ENCODE measurements at regions not wholly inside any gene's neighbourhood (a gene's known extent, or its start where the extent isn't known, plus 50 kb on each side); places are given as distances from the start of the nearest gene placed in this dataset.

GRCh38 chr21:28858424-28858823, 134.3 kb downstream of the LTN1 start:
- Histone ChIP-seq H3K4me2 (ENCODE audit: control insufficient read depth, extremely low read depth, insufficient read depth, low read depth, low read length) (no peak overlapping the region), H3K27ac (ENCODE audit: control insufficient read depth, insufficient read depth, low read length) (no peak overlapping the region), H3K9ac (ENCODE audit: control insufficient read depth, extremely low read depth, insufficient read depth, low read length) (no peak overlapping the region), H3K4me1 (ENCODE audit: control insufficient read depth, extremely low read depth, insufficient read depth, low read length) (no peaks in the 10 kb centered on the region), H3K27me3 (ENCODE audit: control insufficient read depth, extremely low read depth, insufficient read depth, low read length) (no peaks in the 10 kb centered on the region), H3K79me2 (ENCODE audit: control insufficient read depth, insufficient read depth, low read length) (no peaks in the 10 kb centered on the region), H2AFZ (ENCODE audit: control insufficient read depth, low read length) (no peak overlapping the region), H3K36me3 (ENCODE audit: control insufficient read depth in 2 of 2, extremely low read depth in 1 of 2, insufficient read depth in 2 of 2, low read length in 2 of 2) (no peaks in the 10 kb centered on the region), H3K4me3 (ENCODE audit: control insufficient read depth in 2 of 3, extremely low read depth in 1 of 3, insufficient read depth in 2 of 3, low read depth in 1 of 3, low read length in 3 of 3) (no peak overlapping the region), H3K9me1 (ENCODE audit: control insufficient read depth, extremely low read depth, insufficient read depth, low read length) (no peaks in the 10 kb centered on the region), H4K20me1 (ENCODE audit: control insufficient read depth, extremely low read depth, insufficient read depth, low read length) (no peaks in the 10 kb centered on the region), H3K9me3 (ENCODE audit: control insufficient read depth, low read depth, low read length) (no peaks in the 10 kb centered on the region)
- FAIRE-seq (no peak), DNase-seq (ENCODE audit: low read depth, low spot score) (no peak)
- TF ChIP-seq EZH2 (IDR thresholded peaks at IDR 0.05; ENCODE audit: low read length), result no peak
- no peak for TF ChIP-seq CTCF (optimal IDR thresholded peaks at IDR 0.05 in 1 of 3, IDR thresholded peaks at IDR 0.05 in 1 of 3, conservative IDR thresholded peaks at IDR 0.05 in 1 of 3; ENCODE audit: extremely low read depth in 1 of 3, insufficient read depth in 2 of 3, low read length in 3 of 3)
- dilution Hi-C loops (cut with MboI; ENCODE audit: extremely low pct_ligation_motif_present, low sequenced_read_pairs), result no loop called here

GRCh38 chr21:28857752-28858151, 134.9 kb downstream of the LTN1 start:
- Histone ChIP-seq H3K27me3 (ENCODE audit: control insufficient read depth, extremely low read depth, insufficient read depth, low read length) (no peaks in the 10 kb centered on the region), H3K4me1 (ENCODE audit: control insufficient read depth, extremely low read depth, insufficient read depth, low read length) (no peaks in the 10 kb centered on the region), H2AFZ (ENCODE audit: control insufficient read depth, low read length) (no peak overlapping the region), H3K27ac (ENCODE audit: control insufficient read depth, insufficient read depth, low read length) (no peak overlapping the region), H3K9me1 (ENCODE audit: control insufficient read depth, extremely low read depth, insufficient read depth, low read length) (no peaks in the 10 kb centered on the region), H3K9me3 (ENCODE audit: control insufficient read depth, low read depth, low read length) (no peaks in the 10 kb centered on the region), H3K36me3 (ENCODE audit: control insufficient read depth in 2 of 2, extremely low read depth in 1 of 2, insufficient read depth in 2 of 2, low read length in 2 of 2) (no peaks in the 10 kb centered on the region), H3K4me3 (ENCODE audit: control insufficient read depth in 2 of 3, extremely low read depth in 1 of 3, insufficient read depth in 2 of 3, low read depth in 1 of 3, low read length in 3 of 3) (no peak overlapping the region), H3K9ac (ENCODE audit: control insufficient read depth, extremely low read depth, insufficient read depth, low read length) (no peak overlapping the region), H3K4me2 (ENCODE audit: control insufficient read depth, extremely low read depth, insufficient read depth, low read depth, low read length) (no peak overlapping the region), H3K79me2 (ENCODE audit: control insufficient read depth, insufficient read depth, low read length) (no peaks in the 10 kb centered on the region), H4K20me1 (ENCODE audit: control insufficient read depth, extremely low read depth, insufficient read depth, low read length) (no peaks in the 10 kb centered on the region)
- FAIRE-seq (no peak), DNase-seq (ENCODE audit: low read depth, low spot score) (no peak)
- TF ChIP-seq EZH2 (IDR thresholded peaks at IDR 0.05; ENCODE audit: low read length) (no peak), CTCF (optimal IDR thresholded peaks at IDR 0.05 in 1 of 3, IDR thresholded peaks at IDR 0.05 in 1 of 3, conservative IDR thresholded peaks at IDR 0.05 in 1 of 3; ENCODE audit: extremely low read depth in 1 of 3, insufficient read depth in 2 of 3, low read length in 3 of 3) (no peak)
- dilution Hi-C loops (cut with MboI; ENCODE audit: extremely low pct_ligation_motif_present, low sequenced_read_pairs), result no loop called here
